Neural progenitor cell (in vitro differentiated cells): ENCODE measurements at regions not wholly inside any gene's neighbourhood (a gene's known extent, or its start where the extent isn't known, plus 50 kb on each side); places are given as distances from the start of the nearest gene placed in this dataset.

ENCODE experiments used
- EZH2phosphoT487 ChIP-seq: fragments of 200-600 bp; sonication (generic); IDR thresholded peaks from 2 replicates; pipeline ENCODE4 v1.6.1; 2017; ENCODE audit warnings: antibody characterized with exemption
- TF ChIP-seq, protein P1 (sequence below): fragments of 200-600 bp; sonication (generic); IDR thresholded peaks from 2 replicates; pipeline ENCODE4 v1.5.1; 2017; ENCODE audit warnings: antibody characterized with exemption, mild to moderate bottlenecking

DNA sequence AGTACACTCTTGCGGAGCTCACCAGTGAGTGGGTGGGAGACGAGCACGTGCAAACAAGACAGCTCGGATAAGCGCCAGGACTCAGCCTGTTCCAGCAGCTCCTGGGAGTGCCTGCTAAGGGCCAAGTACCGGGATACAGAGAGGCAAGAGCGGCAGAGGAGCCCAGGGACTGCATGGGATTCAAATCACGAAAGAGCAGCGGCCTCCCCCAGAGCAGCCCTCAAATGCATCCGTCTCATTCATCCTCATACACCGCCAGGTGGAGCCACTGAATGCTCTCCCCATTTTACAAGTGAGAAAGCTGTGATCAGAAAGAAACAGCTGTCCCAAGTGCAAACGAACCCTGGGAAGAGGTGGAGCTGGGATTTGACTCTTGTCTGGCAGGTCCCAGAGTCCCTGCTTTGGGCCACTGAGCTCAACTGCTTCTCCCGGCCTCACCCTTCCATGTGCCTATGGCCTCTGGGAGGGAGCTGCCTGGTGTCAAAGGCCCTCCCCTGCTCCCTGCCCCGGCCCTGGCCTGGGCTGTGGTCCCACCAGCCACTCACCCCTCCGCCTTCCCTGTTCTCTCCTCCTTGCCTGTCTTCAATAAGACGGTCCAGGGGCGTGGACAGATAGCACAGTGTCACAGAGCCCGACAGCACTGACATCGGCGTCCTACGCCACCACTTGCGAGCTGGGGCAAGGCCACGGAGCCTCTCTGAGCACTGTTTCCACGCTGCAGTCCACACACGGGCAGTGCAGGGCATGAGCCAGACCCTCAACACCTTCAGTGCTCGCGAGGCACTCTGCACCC is 72.8 kb upstream of the TAF1B start:
- TF ChIP-seq, protein P1, sequence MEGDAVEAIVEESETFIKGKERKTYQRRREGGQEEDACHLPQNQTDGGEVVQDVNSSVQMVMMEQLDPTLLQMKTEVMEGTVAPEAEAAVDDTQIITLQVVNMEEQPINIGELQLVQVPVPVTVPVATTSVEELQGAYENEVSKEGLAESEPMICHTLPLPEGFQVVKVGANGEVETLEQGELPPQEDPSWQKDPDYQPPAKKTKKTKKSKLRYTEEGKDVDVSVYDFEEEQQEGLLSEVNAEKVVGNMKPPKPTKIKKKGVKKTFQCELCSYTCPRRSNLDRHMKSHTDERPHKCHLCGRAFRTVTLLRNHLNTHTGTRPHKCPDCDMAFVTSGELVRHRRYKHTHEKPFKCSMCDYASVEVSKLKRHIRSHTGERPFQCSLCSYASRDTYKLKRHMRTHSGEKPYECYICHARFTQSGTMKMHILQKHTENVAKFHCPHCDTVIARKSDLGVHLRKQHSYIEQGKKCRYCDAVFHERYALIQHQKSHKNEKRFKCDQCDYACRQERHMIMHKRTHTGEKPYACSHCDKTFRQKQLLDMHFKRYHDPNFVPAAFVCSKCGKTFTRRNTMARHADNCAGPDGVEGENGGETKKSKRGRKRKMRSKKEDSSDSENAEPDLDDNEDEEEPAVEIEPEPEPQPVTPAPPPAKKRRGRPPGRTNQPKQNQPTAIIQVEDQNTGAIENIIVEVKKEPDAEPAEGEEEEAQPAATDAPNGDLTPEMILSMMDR, result peak; percentile 77
- no peak for TF ChIP-seq EZH2phosphoT487
